GM18858 (cell line): ENCODE measurements at regions not wholly inside any gene's neighbourhood (a gene's known extent, or its start where the extent isn't known, plus 50 kb on each side); places are given as distances from the start of the nearest gene placed in this dataset.

Source experiments
- ATAC-seq: cut with Tn5 transposase; IDR thresholded peaks from one replicate; pipeline ENCODE4 v1.9.1; 2021; ENCODE audit not compliant: unreplicated experiment

DNA sequence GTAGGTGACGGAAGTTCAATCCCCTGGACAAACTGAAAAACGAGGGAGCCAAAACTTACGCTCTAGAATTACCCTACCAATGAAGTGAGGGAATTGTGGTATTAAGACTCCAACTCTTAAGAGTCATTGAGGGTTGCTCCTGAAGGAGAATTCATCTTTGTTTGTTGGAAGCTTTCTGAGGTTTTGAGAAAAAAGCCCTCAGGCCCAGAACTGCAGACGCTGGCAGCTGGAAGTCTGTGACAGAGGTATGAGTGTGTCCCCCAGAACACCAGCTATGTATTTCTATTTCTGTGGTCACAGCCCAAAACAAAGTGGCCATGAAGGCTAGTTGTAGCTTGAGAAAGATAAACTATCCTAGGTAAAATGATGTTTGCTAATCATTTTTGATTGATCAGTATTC is 438.8 kb upstream of the B3GALT2 start:
- ATAC-seq, result no peak

DNA sequence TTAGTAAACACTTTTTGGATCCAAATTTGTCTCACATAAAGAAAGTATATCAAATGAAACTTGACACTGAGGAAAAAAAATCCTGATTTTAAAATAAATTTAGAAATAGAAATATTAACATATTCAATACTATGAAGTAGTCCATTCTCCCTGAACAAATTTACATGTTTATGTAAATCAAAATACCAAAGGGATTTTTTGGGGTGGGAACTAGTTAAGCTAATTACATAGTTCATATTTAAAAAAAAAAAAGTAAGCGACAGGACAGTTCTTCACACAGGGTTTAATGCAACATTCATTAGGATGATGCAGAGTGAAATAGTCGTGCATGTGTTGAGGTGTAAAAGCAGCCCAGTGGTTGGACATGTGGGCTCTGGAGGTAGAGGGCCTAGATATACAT is 433.5 kb upstream of the B3GALT2 start:
- ATAC-seq, result no peak

DNA sequence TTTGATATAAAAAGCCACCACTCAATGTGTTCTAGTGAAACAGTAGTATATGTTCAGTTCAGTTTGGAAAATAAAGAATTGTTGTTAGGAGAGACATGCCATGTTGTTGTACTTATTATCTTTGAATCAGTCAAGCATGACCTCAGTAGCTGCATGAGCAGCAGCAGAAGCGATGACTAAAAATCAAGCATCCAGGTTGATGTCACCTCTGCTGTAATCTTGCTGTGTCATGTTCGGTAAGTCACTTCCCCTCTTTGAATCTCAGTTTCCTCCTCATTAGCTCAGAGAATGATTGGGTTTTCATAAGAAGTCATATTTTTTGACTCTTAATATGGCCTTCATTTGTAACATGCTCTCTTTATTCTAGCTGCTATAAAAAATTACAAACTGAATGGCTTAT is 428.4 kb upstream of the B3GALT2 start:
- peak; percentile 76 for ATAC-seq

DNA sequence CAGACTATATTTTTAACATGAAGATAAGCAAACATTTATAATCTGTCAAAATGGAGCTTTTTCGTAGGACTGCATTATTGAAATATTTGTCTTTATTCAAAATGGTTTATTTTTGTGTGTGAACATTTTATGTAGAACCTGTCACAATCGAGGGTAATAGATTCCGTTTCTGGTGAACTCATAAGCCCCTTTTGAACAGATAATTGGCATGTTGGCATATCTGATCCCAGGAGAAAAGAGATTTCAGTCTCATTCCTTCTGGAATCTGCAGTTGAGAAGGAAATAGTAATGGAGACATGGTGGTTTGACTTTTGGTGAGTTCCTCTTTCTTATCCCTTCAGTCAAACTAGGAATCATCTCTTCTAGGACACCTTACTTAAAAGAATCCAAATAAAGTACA is 427.9 kb upstream of the B3GALT2 start:
- no peak for ATAC-seq

DNA sequence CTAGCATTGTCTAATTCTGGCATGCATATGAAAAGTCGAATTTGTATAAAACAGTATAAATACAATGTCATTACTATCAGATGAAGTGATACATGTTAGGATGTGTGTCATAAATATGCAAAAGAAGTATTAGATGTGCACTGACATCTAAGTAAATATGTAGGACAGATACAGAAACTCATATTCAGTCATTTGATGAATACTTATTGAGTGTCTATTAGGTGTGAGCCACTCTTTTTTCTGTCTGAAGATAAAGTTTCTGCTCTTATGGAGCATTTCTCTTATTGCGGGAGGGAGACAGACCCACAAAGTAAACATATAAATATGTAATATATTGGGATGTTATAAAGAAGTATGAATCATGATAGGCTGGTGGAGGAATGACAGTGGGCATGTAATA is 426.6 kb upstream of the B3GALT2 start:
- no peak for ATAC-seq

DNA sequence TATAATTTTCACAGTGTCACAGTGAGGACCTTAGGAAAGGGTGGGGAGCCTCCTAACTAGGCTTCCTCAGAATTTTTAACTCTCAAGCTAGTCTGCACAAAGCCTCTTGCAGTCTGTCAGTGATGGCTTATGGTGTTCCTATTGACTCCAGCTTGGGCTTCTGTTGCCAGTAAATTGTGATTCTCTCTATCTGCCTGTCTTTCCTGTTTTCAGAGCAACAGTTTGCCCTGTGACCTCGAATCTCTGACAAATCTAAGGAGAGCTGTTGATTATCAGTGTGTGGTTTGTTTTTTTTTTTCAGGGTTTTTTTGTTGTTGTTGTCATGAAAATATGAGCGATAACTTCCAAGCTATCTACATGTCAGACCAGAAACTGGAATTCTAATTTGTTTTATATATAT is 423.2 kb upstream of the B3GALT2 start:
- no peak for ATAC-seq

DNA sequence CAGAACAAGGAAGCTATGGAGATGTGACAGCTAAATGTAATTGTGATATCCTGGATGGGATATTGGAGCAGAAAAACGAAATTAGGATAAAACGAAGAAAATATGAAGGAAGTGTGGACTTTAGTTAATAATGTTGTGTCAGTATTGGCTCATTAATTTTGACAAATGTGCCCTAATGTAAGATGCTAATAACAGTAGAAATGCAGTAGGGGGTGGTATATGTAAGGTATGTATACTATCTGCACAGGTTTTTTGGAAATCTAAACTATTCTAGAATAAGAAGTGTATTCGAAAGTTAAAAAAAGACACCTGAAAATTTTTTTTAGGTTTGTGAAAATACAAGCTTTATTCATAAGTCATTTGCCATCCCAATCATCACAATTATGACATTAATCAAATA is 421.4 kb upstream of the B3GALT2 start:
- no peak for ATAC-seq

DNA sequence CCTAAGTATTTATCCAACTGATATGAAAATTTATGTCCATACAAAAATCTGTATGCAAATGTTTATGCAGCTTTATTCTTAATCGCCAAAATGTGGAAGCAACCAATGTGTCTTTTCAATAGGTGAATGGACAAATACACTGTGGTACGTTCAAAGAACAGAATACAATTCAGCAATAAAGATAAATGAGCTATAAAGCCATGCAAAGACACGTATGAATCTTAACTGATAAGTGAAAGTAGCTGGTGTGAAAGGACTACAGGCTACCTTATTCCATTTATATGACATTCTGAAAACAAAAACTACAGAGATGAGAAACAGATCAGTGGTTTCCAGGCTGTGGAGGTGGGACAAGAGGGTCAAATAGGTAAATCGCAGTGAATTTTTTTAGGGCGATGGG is 419.6 kb upstream of the B3GALT2 start:
- ATAC-seq, result no peak

DNA sequence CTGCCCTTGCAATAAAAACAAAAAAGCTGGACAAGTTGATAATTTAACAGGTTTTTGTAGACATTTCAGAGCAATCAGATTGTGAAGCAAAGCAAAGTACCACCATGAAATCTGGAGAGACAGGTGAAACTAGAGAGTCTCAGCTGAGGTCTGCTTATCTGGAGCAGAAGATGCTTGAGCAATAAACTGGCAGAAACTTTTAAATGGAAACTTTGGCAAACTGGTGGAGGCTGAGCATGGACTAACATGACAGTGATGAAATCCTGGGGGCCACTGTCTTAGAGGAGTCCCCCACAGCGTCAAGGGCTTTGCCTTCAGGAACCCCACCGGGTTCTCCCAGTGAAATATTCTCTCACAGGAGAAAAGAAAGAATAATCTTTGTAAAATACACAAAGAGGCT is 416.3 kb upstream of the B3GALT2 start:
- no peak for ATAC-seq

DNA sequence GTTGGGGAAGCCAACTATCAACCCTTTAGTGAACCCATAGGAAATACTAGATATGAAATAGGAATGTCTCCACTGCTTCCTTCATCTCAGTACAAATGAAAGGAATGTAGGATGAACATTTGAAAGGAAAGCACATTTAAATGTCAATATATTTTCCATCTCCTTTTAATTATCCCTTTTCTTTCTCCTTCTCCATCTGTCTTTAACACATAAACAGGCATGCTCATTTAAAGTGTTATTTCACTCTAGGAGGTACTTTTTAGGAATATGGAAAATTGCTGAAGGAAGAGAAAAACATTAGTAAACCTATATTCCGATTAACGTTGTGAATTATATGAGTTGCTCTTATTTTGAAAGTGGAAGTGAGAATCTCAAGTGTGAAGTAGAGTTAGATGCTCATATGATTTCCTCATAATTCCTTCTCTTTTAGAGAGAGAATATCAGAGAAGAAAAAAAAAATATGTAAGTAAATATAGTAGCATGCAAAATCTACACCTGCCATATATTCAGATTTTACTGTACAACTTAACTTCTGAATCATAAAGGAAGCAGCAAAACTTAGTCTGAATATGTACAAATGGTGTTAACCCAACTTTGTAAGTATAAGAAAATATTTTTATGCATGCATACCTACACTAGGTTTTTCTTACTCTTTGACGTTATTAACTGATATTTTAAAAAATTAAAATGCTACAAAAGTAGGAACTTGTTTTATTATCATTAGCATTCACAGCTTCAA is 406.9 kb upstream of the B3GALT2 start:
- no peak for ATAC-seq

DNA sequence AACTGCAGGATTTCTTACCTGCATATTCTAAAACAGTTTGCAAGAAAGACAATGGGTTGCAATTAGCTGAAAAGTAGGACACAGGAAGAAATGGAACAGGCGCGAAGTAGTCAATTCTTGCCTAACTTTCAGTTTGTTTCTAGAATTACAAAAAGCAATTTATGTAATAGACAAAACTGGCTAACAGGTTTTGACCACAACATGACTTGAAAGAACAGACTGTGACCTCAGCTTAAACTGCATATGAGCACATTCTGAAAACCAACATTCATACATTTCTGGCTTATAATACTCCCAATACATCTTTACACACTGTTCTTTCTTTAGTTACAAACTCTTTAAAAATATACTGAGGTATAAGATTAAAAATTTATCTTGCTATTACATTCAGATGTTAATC is 405.9 kb upstream of the B3GALT2 start:
- no peak for ATAC-seq

DNA sequence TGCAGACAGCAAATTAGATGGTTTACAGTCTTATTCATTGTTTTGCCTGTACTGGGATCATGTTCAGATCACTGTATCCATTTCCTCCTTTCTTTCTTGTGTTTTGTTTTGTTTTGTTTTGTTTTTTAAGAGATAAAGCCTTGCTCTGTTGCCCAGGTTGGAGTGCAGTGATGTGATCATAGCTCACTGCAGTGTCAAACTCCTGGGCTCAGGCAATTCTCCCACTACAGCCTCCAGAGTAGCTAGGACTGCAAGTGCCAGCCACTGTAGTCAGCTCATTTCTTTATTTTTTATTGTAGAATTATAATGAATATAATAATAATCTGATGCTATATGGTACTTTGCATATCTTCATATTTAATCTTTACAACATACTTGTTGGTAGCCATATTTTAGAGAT is 403.7 kb upstream of the B3GALT2 start:
- no peak for ATAC-seq

DNA sequence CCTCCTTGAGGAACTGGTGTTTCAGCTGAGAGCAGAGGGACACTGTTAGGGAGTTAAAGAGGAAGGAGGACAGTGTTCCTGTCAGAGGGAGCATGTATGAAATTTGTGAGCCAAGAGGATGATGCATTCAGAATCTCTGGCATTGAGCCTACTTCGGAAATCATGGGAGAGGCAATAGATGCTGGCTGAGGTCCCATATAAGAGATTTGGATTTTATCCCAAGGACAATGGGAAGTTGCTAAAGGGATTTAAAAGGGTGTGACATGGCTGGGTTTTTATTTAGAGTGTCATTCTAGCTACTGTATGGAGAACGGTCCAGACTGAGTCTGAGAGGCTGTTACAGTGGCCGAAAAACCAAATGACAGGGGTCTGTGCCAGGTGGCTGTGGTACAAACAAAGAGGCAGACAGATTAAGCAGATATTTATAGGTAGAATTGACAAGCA is 403.2 kb upstream of the B3GALT2 start:
- no peak for ATAC-seq

DNA sequence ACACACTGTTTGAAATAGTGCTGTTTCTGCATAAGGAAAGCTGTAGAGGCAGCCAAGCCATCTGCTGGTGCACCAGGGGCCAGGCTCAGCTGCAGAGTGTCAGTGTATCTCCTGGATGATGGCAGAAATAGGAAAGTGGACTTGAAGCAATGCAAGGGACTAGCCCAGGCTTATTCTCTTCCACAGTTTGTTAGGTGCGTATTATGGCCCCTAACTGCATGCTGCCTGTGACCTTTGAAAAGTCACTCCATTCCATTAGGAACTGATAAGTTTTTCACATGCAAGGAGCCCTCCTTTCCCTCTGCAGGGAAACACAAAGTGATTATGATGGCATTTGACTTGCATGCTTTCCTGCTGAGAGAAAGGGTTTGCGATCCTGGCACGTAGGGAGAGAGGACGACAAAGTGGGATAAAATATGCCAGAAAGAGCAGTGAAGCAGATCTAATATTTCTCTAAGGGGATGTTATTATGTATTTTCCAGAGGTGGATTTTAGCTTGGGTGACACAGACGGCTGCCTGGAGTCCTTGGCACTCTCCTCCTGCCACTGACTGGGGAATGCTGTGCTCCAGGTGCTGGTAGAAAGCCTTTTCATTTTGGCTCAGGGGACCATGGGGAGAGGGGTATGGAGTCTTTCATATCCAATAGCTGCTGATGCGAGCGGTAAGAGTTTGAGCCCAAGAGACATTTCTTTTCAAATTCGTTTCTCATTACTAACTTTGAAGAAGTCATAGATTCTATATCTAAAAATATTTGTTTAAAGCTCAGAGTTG is 402.1 kb upstream of the B3GALT2 start:
- ATAC-seq, result no peak

DNA sequence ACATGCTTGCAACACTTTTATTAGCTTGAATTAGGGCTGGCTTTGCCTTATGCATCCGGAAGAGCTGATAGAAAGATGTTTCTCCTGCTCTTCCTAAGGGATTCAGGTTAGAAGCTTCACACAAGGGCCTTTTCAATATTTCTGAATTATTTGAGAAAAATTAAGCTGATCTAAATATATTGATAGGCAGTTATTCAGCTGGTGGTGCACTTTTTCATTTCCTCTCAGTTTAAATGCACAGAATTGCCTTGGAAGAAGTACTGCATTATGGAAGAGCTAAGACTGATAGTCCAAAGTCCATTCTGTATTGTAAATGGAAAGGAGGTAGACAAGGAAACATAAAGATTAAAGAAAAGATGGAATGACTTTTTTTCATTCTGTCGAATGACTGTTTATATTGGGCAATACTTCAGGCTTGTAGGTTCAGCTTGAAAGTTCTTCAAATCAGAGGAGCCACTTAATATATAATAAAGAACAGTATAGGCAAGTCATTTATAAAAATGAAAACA is 398.4 kb upstream of the B3GALT2 start:
- no peak for ATAC-seq

DNA sequence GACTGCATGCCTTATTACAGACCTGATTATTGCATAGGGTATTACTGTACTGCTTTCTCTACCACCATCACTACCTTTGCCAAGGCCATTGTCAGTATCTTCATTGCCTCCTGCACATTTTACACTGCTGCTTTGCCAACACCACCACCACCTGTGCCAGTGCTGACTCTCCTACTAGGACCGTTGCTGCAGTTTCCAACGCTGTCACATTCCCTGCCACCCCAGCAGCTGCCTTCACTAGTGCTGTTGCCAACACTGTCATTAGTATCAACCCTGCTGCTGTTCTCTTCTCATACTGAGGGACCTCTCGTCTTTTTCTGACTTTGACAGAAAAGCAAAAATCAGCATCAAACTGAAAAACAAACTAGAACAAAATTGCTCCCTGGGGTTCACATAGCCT is 394.9 kb upstream of the B3GALT2 start:
- no peak for ATAC-seq

DNA sequence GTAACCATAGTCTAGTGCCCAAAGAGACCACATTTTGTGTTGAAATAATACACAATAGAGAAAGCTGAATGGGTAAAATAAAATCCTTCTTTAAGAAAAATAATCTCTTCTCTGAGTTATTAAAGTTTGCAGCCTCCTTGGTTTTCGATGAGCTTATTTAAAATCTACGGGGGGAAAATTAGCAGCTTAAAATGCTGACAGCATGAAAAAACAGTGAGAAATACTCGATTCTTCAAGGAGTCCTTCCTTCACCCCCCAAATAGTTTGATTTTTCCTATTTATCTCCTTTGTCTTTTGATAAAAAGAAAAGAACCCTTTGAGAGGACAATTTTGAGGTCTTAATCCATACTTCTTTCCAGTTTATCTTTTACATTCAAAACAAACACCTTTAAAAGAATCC is 394.0 kb upstream of the B3GALT2 start:
- ATAC-seq, result no peak

DNA sequence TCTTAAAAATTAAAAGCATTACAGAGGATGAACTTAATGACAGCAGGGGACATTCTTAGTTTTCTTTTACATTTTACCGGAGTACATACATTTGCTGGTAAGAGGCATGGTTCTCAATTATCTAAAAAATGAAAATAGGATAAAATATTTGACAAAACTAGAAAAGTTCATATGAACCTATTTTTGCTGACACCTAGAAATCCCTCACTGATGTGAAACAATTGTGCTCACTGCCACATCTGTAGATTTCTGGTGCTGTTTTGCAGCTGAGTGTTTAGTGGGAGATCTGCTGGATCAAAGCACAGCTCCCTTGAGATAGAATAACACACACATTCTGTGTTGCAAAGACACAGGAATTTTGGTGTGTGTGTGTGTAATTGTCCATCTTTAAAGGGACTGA is 392.9 kb upstream of the B3GALT2 start:
- no peak for ATAC-seq

DNA sequence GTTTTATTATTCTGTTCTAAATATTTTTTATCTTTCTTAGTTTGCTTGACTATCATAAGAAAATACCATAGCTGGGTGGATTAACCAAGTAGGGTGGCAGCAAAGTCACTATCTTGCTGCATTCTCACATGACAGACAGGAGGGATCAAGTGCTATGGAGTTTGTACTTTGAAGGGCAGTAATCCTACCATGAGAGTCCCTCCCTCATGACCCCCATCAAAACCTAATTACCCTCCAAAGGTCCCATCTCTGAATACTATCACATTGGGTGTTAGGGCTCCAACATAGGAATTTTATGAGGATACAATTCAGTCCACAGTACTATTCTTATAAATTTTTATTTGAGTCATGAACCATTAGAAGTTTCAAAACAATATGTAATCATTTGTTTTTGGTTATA is 388.5 kb upstream of the B3GALT2 start:
- no peak for ATAC-seq

DNA sequence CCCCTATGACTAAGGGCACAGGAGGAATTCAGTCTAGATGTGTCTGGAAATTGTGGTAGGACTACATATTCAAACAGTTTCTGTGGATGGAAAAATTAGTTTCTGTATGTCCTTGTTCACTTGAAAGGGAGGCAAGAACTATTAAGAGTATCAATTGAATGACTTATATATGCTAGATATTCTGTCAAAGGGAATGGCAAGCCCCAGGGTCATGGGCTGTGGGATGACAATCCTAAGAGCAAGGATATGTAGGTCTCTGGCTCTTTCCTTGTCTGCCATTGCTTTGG is 383.5 kb upstream of the B3GALT2 start:
- ATAC-seq, result no peak

DNA sequence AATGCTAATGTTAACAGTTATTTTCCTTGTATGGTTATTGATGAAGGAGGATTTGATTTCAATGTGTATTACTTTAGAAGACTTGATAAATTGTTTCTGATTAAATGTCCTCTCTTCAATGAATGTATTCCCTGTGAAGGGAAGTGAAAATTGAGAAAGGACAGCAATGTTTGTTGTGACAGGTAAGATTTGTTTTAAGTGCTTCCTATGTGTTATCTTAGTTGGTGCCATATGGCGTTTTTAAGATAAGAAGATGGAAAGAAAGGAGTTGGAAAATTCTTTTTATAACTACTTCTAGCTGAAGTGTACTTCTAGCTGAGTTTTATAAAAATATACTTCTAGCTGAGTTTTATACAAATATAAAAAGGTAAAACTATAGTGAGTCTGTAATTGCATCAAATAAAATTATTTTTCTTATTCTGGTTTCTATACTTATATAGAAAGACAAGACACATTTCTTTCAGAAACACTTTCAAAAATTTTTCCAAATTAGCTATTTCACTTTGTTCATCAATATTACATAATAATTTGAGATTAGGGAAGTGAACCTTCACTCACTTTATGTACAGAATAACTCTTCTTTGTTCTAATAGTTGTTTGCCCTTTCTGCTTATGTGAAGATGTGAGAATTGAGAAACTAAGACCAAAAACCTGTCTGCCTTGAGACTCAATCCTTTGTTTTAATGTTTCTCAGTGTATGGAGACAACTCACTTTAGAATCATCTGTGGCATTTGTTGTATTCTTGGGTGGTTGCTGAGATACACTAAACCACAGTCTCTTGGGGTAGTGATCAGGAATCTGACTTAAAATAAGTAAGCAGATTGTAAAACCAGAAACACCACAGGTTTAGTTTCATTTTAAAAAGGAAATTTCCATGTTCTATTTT is 382.9 kb upstream of the B3GALT2 start:
- no peak for ATAC-seq

DNA sequence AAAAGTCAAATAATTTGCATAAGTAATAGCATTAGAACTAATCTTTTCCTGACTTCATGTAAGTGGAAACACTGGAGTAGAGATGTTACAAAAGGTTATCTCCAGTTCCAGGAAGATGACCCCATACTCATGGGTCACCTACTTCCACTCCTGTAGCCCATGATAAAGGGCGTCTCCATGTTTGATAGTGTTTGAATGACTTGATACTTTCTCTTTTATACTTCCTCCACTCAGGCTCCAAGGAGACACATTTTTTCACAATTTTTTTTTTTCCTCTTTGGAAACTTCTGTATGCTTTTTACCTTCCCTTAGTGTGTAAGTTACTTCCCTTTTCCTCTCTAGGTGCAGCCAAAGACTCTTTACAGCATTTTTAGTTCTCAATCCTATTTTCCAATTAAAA is 382.1 kb upstream of the B3GALT2 start:
- ATAC-seq, result no peak
